SHP77 treated with DMSO at 0.1 percent for 48 hours (cell line): ENCODE measurements at regions not wholly inside any gene's neighbourhood (a gene's known extent, or its start where the extent isn't known, plus 50 kb on each side); places are given as distances from the start of the nearest gene placed in this dataset.

Experiments used
- DNase-seq: peaks from one replicate; lab custom pipeline; 2025; lab: John Stamatoyannopoulos, UW

GRCh38 chr20:48463916-48464315, 363.9 kb downstream of the PREX1 start:
- no peak for DNase-seq

GRCh38 chr20:48463096-48463720, 364.6 kb downstream of the PREX1 start:
- no peak for DNase-seq

- DNase-seq, result no peak
These were observed 366.1 kb downstream of the PREX1 start for GRCh38 chr20:48461735-48462119.

GRCh38 chr20:48461091-48461734, 366.6 kb downstream of the PREX1 start:
- no peak for DNase-seq

GRCh38 chr20:48460681-48461080, 367.1 kb downstream of the PREX1 start:
- no peak for DNase-seq

GRCh38 chr20:48459722-48460395, 367.9 kb downstream of the PREX1 start:
- no peak for DNase-seq

- DNase-seq, result no peak
These were observed 369.0 kb downstream of the PREX1 start for GRCh38 chr20:48458601-48459385.

GRCh38 chr20:48458003-48458377, 369.8 kb downstream of the PREX1 start:
- DNase-seq, result no peak

GRCh38 chr20:48457193-48458002, 370.4 kb downstream of the PREX1 start:
- no peak for DNase-seq

GRCh38 chr20:48456366-48457192, 371.2 kb downstream of the PREX1 start:
- no peak for DNase-seq

GRCh38 chr20:48455651-48456365, 372.0 kb downstream of the PREX1 start:
- DNase-seq, result no peak

GRCh38 chr20:48454671-48455490, 372.9 kb downstream of the PREX1 start:
- no peak for DNase-seq

GRCh38 chr20:48453477-48454093, 374.2 kb downstream of the PREX1 start:
- no peak for DNase-seq

GRCh38 chr20:48451401-48451800, 376.4 kb downstream of the PREX1 start:
- no peak for DNase-seq

GRCh38 chr20:48448666-48449600, 378.9 kb downstream of the PREX1 start:
- DNase-seq, result no peak

- no peak for DNase-seq
These were observed 380.3 kb downstream of the PREX1 start for GRCh38 chr20:48447456-48447855.

- DNase-seq, result no peak
These were observed 382.0 kb downstream of the PREX1 start for GRCh38 chr20:48445827-48446226.

GRCh38 chr20:48444249-48444648, 383.6 kb downstream of the PREX1 start:
- DNase-seq, result no peak
